CD4-positive, alpha-beta T cell treated with Interleukin-12 subunit alpha and Interleukin-12 subunit beta, for 1 hour (primary cell): ENCODE measurements at regions not wholly inside any gene's neighbourhood (a gene's known extent, or its start where the extent isn't known, plus 50 kb on each side); places are given as distances from the start of the nearest gene placed in this dataset.
"Not testable (repeated sequence)": the region's sequence is repeated elsewhere in the genome, so short reads cannot be mapped to it uniquely, and the experiment has no call there.

Experiments used
- DNase-seq: peaks from one replicate; pipeline ENCODE4 v3.0.0-alpha.2; 2020

GRCh38 chr2:210963386-210963785, 407.0 kb downstream of the CPS1 start:
- DNase-seq, result no peak

DNA sequence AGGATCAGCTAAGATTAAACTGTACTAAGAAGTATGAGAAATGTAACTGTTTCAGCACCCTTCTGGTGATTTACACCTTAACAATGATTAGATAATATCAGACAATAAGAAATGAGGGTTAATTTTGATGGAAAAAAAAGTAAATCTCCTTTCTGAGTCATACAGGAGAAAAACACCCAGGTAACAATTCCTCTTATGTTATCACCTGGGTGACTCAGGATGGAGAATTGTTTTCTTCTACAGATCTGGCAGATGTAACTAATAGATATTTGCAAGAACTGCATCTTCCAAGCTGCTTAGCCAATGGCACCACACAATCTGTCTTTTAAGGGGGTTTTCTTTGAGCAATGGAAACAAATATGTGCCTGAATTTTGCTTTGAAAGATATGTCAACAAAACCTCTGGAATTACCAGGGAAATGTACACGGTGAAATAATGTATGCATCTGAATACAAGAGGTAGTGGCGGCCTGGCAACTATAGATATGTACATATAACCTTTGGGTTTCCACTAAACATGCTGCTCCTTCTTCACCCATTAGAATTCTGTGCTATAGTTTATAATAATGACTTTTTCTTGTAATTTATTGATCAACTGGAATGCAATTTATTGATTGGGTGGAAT, 407.9 kb downstream of the CPS1 start:
- DNase-seq, result no peak

DNA sequence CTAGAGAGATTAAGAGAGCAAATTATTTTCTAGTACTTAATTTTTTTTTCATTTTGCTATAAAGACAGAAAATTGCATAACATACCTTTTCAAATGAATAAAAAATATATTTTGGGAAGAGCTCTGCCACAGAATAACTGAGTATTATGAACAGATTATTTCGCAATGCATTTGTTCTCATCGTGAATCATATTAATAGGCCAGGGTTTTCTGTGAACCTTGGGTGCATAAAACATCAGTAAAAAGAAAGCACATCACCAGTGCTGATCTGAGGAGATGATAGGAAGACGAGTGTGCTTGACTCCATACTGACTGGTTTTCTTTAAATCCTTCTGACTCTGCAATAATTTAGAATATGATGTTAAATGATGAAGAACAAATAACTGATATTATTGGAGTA, 409.1 kb downstream of the CPS1 start:
- DNase-seq, result no peak

DNA sequence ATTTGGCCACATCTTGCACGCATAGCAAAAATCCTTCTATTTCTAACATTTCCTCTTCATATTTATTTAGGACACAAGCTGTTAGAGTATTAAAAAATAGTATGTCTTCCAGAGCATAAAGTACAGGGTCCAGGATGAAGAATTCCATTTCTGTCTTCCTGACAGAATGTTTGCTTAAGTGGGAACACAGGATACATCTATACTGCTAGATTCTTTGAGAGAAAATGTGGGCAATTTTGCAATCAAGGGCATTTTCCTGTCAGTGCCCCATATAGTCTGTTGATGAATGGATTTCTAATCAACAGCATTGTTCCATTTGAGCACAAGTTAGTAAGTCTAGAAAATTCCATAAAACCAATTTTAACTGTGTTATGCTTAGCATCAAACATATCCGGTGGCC, 409.9 kb downstream of the CPS1 start:
- DNase-seq, result no peak

DNA sequence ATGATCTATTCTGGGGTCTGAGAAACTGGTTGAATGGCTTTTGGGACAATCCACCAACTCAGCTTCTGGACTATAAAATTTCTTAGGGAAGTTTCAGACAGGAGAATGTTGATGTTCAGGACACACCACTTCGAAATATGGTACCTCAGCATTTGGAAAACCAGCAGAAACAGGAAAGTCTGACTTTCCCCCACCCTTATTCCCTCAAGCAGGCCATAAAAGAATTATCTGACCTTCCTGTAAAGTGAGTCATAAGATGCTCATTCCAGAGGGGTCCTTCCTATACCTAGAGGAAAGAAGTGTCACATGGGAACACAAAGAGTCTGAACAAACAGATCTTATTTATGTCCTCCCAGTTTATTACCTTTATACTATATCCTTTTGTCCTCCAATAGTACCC, 415.0 kb downstream of the CPS1 start:
- no peak for DNase-seq

- not testable (repeated sequence) for DNase-seq
Measured at GRCh38 chr2:210986806-210987205, 430.4 kb downstream of the CPS1 start.

DNA sequence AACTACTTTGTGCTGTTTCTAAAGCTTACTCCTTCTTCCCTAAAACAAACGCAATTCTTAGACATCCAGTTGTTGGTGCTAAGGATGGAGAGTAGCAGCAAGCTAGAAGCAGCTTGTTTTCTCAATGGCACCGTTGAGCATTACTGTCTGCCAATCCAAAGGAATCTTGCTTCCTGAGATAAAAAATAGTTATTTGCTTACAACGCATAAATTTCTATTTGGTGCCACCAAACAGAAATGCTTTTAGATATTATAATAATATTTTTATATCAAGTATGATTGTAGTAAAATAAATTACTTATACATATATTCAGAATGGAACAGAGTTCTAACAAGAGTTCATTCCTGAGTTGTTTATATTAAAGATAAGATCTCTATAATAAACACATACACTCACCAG, 434.7 kb downstream of the CPS1 start:
- DNase-seq, result no peak

DNA sequence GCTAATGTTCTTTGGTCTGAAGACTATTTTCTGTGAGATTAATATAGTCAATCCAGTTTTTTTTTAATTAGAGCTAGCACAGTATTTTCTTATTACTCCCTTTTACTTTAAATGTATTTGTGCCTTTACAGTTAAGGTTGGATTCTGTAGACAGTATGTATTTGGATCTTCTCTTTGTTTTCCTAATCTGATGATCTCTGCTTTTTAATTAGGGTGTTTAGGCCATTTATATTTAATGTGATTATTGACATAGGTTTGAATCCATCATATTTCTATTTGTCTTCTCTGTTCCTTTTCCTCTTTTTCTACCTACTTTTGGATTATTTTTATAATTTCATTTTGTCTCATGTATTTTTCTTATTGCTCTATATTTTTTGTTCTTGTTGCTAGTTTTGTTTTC, 437.7 kb downstream of the CPS1 start:
- no peak for DNase-seq

- DNase-seq, result no peak
Measured at GRCh38 chr2:210997373-210997772, 441.0 kb downstream of the CPS1 start.

GRCh38 chr2:210998334-210998733, 441.9 kb downstream of the CPS1 start:
- no peak for DNase-seq

- no peak for DNase-seq
Measured at GRCh38 chr2:211014376-211014775, 458.0 kb downstream of the CPS1 start.

DNA sequence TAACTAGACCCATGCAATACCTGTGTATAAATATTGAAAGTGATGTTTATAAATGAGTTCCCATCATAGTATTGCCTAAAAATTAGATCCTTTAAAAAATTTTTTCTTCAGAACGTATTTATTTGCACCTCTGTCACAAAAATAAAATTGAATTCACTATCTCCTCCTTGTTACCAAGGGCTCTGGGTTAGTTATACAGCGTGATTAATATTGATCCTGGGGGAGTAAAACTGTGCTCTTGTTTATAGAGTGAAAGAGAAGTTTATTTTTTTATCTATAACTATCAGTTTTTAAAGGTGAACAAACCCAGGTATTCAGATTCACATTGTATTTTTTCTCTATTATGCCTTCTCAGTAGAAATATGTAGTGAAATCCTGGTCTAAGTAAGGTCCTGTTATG, 458.5 kb downstream of the CPS1 start:
- DNase-seq, result no peak

- DNase-seq, result not testable (repeated sequence)
Measured at GRCh38 chr2:211025089-211025488, 468.7 kb downstream of the CPS1 start.

DNA sequence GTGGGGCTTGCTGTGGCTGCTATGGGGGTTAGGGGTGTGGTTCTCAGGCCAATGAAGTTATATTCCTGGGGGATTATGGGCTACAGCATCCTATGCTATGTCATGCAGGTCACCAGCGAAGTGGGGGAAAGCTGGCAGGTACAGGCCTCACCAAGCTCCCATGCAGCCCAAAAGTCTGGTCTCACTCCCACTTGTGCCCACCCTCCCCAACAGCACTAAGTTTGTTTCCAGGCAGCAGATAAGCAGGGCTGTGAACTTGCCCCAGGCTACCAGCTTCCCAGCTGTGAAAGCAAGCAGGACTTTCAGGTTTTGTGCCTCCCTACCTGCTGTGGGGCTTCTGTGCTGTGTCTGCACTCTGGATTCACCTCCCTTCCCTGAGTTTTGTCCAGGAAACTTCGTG, 469.7 kb downstream of the CPS1 start:
- no peak for DNase-seq

DNA sequence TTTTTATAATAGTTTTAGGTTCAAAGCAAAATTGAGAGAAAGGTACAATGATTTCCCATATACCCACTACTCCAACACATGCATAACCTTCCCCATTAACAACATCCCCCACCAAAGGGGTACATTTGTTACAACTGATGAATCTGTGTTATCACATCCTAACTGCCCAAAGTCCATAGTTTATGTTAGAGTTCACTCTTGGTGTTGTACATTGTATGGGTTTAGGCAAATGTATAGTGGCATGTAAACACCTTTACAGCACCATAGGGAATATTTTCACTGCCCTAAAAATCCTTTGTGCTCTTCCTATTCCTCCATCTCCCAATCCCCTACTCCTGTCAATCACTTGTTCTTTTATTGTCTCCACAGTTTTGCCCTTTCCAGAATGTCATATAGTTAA, 471.6 kb downstream of the CPS1 start:
- DNase-seq, result no peak

- no peak for DNase-seq
Measured at GRCh38 chr2:211033765-211034164, 477.4 kb downstream of the CPS1 start.

GRCh38 chr2:211035548-211036185, 479.3 kb downstream of the CPS1 start:
- no peak for DNase-seq

DNA sequence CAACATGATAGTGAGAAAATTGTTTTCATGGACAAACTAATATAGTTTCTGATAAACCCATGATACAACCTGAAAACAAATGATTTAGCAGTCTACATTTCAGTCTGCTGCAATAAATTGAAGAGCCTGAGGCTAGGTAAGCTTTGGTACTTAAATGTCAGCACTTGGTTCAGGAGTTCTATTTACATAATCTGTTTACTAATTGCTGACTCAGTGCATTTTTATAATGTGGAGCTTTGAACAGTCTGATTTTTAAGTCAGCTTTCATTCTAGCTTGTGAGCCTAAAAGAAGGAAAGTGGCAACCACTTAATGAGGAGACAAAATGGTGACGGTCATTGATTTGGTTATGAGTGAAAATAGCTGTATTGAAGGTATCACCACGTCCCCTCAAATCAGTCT, 488.6 kb downstream of the CPS1 start:
- no peak for DNase-seq

- DNase-seq, result no peak
Measured at GRCh38 chr2:211049321-211050018, 493.1 kb downstream of the CPS1 start.

- DNase-seq, result no peak
Measured at GRCh38 chr2:211055438-211055837, 499.0 kb downstream of the CPS1 start.

DNA sequence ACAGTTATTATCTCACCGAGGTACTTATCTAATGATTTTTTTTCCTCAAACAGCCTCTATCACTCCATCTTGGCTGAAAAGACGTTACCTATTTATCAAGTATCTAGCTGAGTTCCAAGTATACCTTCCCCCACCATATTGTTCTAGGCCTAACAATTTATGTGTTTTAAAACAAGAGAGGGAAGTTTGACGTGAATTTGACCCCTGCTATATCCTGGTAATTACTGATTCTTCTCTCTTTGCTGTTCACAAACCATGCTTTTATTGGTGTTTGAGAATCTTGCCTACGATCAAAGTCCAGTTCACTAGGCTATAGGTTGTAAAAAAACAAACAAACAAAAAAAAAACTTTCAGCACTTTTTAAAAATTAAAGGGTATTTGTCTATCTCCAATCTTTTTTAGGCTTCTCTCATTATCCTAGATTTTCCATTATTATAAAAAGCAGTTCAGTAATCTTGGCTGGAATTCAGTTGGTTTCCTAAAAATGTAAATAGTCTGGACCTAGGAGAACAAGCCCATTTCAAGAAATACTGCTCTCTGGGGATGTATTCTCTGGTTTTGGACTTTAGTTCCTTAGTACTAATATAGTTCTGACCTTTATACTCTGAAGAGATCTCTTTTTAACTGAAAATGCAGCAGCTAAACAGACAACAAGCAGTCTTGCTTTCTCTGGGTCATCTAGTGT, 505.4 kb downstream of the CPS1 start:
- no peak for DNase-seq

GRCh38 chr2:211062297-211062612, 505.9 kb downstream of the CPS1 start:
- DNase-seq, result no peak

GRCh38 chr2:211067029-211067428, 510.6 kb downstream of the CPS1 start:
- DNase-seq, result no peak
